GM21528 (cell line): ENCODE measurements at regions not wholly inside any gene's neighbourhood (a gene's known extent, or its start where the extent isn't known, plus 50 kb on each side); places are given as distances from the start of the nearest gene placed in this dataset.
"Not testable (repeated sequence)": the region's sequence is repeated elsewhere in the genome, so short reads cannot be mapped to it uniquely, and the experiment has no call there.

Experiments used
- ATAC-seq: cut with Tn5 transposase; IDR thresholded peaks from one replicate; pipeline ENCODE4 v1.9.1; 2021; ENCODE audit warnings: mild to moderate bottlenecking, moderate library complexity; ENCODE audit not compliant: unreplicated experiment, low FRiP score

DNA sequence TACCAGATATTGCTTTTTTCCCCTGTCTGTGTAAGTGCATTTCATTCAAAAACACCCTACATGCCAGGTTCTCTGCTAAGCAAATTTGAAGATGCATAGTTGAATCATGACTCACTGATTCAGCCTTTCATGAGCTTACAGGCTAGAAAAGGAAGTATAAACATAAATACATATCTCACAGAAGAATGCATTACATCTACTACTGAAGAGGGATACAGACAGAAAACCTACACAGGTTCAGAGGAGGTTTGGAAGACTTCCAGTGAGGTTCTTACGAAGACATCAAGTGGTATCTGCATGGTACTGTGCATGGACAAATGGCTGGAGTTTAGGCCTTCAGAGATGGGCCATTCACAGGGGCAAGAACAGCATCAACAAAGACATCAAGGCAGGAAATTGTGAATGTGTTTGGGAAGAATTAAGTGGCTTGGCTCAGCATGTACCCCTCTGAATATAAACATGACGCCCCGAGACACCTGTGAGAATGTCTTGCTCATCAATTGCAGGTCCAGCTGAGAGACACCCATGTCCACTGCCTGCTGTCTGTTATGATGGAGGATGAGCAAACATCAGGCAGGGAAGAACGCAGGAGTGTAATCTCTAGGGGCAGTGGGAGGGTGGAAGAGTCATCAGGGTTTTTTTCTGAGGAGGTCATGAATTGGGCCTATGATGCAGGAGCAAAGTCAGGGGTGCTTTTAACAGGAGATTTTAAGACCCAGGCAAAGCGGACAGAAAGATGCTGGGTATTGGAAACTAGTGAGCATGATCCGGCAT, 105.1 kb upstream of the GALNT15 start:
- ATAC-seq, result no peak

DNA sequence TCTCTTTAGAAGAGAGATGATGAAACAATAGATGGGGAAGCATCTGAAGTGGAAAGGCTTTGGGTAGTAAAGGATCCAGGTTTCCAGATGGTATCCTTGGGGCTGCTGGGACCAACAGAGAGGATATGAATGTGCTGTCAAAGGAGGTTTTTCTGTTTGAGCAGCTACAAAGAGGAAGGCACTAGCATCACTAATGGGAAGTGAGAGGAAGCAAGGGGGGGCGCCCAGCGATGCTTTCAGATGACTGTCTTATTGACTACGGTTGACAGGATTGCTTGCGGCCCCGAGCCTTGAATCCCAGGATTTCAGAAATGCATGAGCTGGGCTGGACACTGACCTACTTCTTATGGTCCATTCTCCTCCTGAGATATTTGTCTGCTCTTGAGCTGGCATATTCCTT, 103.8 kb upstream of the GALNT15 start:
- no peak for ATAC-seq

DNA sequence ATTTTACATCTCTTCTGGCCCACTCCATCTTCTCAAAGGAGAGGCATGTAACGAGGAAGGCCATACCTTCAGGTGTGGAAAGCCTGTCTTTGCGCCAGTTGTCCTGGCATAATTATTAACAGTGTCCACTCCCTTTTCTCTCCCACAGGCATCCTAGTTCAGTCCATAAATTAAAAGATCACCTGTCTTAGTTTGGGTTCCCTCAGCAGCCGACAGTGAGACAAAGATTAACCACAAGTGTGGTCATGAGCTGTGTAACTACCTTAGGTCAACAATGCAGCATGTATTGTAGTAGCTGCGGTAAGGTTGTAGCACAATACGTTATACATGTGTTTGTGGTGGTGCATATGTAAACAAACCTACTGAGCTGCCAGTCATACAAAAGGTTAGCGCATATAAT, 103.3 kb upstream of the GALNT15 start:
- no peak for ATAC-seq

DNA sequence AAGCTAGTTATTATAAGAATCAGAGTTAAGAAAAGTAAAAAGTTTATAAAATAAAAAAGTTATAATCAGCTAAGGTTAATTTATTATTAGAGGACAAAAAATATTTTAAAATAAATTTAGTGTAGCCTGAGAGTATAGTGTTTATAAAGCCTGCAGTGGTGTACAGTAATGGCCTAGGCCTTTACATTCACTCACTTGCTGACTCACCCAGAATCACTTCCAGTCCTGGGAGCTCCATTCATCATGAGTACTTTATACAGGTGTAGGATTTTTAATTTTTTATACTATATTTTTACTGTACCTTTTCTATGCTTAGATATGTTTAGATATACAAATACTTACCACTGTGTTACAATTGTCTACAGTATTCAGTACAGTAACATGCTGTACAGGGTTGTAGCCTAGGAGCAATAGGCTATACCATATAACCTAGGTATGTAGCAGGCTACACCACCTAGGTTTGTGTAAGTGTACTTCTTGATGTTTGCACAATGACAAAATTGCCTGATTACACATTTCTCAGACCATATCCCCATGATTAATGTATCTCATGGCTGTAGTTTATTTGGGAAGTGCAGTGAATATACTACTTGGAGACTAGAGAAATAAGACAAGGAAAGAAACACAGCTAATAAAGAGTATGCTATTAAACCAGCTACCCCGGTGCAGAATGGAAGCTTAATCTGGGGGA, 101.9 kb upstream of the GALNT15 start:
- ATAC-seq, result no peak

DNA sequence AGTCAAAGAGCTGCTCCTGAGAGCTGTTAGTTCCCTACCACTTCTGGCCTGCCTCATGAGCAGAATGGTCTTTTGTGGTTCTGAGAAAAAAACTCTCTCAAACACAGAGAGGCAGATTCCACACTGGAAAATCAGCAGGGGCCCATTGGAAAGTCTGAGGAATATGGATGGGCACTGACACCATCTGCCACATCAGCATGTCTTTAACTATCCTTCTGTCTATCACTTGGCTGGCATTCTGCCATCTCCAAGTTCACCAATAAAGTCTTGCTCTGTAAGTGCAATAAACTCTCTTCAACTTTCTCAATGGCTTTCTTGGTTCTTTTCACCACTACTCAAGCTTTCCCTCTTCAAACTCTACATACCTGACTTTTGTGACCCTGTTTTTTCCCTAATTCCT, 101.3 kb upstream of the GALNT15 start:
- no peak for ATAC-seq

DNA sequence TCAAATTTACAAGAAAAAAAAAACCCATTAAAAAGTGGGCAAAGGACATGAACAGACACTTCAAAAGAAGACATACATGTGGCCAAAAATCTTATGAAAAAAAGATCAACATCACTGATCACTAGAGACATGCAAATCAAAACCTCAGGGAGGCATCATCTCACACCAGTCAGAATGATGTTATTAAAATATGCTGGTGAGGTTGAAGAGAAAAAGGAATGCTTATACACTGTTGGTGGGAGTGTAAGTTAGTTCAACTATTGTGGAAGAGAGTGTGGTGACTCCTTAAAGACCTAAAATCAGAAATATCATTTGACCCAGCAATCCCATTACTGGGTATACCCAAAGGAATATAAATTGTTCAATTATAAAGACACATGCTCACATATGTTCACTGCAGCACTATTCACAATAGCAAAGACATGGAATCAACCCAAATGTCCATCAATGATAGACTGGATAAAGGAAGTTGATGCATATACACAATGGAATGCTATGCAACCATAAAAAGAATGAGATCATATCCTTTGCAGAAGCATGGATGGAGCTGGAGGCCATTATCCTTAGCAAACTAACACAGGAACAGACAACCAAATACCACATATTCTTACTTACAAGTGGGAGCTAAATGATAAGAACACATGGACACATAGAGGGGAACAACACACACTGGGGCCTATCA, 100.3 kb upstream of the GALNT15 start:
- not testable (repeated sequence) for ATAC-seq

DNA sequence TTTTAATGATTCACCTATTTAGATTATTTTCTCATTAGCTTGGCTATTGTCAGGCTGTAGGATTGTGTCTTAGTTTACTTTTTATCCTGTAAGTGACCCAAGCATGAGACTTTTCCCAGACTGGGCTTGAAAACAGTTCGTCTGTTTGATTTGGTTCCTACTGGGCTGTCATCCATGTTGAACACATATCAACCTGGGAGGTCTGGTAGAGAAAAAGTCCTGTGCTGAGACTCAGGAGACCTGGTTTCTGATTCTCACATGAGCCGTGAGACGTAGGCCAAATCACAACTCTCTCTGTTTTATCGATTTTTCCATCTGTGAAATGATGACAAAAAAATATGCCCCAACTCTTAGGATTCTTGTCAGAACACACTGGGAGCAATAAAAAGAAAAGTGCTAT, 98.8 kb upstream of the GALNT15 start:
- ATAC-seq, result no peak

DNA sequence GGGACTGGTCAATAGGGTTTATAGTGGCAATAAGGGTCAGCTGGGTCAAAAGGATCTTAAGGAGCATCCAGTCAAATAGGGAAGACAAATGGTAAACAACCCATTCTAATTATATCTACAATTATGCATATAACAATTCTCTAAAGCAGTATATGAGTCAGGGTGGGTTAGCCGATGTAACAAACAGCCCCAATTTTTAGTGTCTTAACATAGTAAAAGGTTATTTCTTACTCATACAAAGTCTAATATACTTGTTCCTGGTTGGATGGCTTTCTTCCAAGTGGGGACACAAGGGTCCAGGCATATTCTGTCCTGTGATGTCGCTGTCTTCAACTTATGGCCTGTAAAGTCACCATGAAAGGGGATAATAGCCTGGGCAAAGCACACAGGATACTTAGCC, 97.9 kb upstream of the GALNT15 start:
- ATAC-seq, result no peak

DNA sequence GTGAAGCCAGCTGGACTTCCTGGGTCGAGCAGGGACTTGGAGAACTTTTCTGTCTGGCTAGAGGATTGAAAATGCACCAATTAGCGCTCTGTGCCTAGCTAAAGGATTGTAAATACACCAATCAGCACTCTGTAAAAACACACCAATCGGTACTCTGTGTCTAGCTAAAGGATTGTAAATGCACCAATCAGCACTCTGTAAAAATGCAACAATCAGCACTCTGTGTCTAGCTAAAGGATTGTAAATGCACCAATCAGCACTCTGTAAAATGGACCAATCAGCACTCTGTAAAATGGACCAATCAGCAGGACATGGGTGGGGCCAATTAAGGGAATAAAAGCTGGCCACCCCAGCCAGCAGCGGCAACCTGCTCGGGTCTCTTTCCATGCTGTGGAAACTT, 97.3 kb upstream of the GALNT15 start:
- ATAC-seq, result not testable (repeated sequence)

DNA sequence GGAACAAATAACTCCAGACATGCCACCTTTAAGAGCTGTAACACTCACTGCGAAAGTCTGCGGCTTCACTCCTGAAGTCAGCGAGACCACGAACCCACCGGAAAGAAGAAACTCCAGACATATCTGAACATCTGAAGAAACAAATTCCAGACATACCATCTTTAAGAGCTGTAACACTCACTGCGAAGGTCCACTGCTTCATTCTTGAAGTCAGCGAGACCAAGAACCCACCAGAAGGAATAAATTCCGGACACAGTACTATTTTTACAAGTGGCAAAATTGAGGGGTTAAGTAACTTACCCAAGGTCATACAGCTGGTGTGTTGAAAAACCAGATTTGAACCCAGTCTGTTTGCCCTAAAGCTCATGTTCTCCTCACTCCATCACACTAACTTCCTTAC, 96.8 kb upstream of the GALNT15 start:
- not testable (repeated sequence) for ATAC-seq

DNA sequence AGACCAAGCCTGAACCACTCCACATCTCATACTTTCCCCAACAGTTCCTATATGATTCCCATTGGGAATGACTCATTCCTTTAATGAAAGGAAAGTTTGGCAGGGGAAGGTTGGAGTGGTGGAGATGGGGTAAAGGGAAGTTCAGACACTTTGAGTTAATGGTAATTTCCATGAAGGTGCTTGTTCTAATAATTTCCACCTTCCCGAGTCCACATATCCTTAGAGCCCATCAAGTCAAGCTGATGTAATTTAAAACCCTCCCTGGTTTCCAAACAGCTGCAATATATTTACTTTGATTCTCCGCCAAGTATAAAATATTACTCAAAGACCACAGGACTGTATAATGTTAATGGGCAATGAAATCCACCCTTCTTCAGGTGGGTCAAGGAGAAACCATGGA, 95.0 kb upstream of the GALNT15 start:
- ATAC-seq, result no peak

DNA sequence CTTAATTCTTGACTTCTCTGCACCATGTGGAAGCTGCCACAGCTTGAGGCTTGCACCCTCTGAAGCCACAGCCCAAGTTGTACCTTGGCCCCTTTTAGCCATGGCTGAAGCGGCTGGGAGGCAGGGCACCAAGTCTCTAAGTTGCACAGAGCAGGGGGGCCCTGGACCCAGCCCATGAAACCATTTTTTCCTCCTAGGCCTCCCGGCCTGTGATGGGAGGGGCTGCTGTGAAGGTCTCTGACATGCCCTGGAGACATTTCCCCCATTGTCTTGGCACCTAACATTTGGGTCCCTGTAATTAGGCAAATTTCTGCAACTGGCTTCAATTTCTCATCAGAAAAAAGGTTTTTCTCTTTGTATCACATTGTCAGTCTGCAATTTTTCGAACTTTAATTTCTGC, 92.8 kb upstream of the GALNT15 start:
- ATAC-seq, result no peak

DNA sequence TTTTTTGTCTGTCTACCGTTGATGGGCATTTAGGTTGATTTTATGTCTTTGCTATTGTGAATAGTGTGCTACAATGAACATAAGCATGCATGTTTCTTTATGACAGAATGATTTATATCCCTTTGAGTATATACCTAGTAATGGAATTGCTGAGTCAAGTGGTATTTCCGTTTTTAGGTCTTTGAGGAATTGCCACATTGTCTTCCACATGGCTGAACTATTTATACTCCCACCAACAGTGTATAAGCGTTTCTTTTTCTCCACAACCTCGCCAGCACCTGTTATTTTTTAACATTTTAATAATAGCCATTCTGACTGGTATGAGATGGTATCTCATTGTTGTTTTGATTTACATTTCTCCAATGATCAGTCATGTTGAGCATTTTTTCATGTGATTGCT, 89.6 kb upstream of the GALNT15 start:
- no peak for ATAC-seq

DNA sequence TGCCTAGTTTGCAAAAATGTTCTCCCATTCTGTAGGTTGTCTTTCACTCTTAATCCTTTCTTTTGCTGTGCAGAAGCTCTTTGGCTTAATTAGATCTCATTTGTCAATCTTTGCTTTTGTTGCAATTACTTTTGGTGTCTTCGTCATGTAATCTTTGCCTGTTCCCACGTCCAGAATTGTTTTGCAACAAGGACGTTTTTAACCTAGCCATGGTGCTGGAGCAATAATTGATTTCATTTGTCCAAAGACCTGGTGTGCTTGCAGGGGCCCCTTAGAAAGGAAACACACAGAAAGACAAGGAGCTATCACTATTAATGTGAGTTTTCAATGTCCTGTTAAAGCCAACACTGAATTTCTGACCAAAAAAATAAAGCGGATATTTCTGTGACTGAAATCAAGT, 89.1 kb upstream of the GALNT15 start:
- no peak for ATAC-seq

DNA sequence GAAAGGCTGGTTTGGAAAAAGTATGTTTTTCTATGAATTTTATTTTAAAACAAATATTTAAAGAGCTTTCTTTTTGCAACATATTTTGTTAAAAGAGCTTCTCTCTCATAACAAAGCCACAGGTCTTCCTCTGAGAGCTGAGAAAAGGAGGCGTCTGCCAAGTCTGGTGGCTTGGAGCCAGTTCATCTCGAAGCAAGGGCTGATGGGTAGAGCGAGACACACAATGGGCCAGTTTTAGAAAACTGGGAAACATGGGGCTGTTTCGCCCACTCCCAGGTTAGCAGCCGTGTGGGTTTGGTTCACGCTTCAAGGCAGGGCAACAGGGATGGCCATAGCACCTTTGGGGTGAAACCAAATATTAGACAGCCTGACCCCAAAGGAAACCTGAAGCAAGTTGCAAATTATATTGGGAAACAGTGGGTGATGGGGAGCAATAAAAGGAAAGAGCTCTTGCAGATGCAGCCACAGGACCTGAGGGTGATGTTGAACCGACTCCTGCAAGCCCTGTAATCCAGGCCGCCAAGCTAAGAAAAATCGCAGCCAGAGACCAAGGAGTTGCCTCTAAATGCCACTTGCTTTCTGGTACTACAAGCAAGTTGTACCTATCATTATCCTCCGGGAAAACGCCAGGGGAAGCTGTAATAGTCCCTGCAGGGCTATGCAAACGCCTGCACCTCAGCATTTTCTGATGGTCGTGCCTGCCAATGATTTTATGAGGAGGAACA, 88.4 kb upstream of the GALNT15 start:
- no peak for ATAC-seq

DNA sequence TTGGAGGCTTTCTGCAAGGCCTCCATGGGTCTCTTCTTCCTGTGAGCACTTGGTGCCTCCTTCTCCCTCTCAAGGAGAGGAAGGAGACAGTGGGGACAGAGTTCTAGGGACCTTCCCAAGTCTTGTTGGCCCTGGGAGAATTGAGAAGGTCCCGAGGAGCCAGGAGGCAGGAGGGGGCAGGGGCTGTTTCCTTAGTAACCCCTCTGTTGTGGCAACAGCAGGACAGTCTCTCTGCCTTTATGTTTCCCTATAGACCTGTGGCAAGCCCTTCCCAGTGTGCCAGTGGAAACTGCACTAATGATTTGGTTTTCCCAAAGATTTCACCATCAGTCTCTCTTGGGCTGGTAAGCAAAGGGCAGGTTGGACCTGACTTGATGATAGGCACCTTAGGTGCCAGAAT, 87.8 kb upstream of the GALNT15 start:
- ATAC-seq, result no peak

DNA sequence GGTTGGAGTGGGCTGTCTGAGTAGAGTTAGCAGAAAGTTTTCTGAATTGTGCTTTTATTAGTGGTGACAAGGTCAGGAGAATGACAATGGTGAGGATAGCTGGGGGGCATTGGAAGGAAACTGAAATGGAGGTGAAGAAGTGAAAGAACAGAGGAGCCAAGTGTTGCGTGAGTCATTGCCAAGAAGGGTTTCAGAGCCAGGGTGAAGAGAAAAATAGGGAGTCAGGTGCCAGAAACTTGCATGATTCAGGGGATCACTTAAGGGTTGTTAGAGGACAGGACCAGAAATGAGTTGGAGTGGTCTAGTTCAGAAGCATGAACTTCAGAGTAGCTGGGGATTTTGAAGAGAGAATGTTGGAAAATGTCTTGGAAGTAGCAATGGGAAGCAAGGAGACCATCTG, 86.0 kb upstream of the GALNT15 start:
- ATAC-seq, result no peak

DNA sequence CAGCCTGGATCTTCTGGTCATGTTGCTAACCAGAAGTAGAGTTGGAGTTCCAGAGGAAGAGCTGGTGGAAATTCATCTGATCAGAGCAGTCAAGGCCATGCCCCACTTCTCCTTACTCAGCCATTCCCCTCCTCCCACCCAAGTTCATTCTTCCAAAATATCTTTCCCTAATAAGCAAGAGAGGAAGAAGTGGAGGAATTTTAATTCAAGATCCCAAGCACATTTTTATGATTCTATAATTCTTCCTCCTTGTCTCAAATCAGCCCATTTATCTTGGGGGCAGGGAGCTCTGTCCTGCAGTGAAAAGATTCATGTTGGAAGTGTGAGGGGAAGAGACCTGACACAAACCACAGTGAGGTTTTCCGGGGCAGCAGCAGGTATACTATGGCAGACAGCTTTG, 85.0 kb upstream of the GALNT15 start:
- no peak for ATAC-seq

DNA sequence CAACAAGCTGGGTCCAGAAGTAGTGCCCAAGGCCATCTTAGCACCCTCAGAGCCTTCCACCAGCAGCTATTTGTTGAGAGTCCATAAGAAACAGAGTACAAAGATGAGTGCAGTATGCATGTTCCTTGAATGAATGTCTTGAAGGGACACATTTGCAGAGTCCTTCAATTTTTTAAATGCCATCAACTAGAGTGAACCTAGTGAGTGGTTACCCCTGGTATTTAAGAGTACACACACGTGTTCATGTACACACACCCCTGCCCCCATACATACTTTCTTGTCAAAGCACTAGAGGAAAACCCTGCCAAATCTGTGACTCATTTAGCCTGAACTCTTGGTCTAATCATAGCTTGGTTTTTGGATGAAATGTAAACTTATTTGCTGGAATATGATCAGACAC, 84.5 kb upstream of the GALNT15 start:
- ATAC-seq, result no peak

DNA sequence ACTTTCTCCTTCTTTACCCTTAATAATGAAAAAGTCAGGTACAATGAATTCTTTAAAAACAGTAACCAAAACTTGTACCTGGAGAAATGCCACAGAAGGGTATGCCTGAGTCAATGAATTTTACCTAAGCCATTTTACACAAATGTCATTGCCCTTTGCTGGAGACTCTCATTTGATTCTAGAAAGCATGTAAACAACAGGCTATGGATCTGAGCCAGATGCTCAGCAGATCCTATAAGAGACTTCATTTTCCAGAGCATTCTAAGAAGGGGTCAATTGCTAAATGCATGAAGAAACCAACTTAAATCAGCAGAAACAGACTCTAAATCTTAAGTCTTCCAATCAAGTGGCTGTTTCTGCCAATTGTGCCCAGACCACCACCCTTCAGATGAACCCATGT, 83.8 kb upstream of the GALNT15 start:
- ATAC-seq, result no peak

DNA sequence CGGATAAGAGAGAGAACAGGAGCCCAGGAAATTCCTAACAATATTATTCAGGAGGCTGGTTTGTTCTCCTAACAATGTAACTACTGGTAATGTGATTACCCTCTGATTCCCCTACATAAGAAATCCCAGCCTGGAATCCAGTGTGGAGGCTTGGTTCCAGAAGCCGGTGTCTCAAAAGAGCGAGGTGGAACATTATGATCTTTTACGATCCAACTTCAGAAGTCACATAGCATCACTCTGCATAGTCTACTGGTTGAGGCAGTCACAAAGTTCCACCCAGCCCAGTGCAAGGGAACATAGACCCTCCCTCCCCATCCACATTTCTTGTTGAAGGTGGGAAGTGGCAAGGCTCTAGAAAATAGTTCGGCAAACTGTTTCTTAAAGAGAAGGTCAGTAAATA, 81.6 kb upstream of the GALNT15 start:
- no peak for ATAC-seq
